ENCODE measurements at regions not wholly inside any gene's neighbourhood (a gene's known extent, or its start where the extent isn't known, plus 50 kb on each side); places are given as distances from the start of the nearest gene placed in this dataset.
"Not testable (repeated sequence)": the region's sequence is repeated elsewhere in the genome, so short reads cannot be mapped to it uniquely, and the experiment has no call there.

DNA sequence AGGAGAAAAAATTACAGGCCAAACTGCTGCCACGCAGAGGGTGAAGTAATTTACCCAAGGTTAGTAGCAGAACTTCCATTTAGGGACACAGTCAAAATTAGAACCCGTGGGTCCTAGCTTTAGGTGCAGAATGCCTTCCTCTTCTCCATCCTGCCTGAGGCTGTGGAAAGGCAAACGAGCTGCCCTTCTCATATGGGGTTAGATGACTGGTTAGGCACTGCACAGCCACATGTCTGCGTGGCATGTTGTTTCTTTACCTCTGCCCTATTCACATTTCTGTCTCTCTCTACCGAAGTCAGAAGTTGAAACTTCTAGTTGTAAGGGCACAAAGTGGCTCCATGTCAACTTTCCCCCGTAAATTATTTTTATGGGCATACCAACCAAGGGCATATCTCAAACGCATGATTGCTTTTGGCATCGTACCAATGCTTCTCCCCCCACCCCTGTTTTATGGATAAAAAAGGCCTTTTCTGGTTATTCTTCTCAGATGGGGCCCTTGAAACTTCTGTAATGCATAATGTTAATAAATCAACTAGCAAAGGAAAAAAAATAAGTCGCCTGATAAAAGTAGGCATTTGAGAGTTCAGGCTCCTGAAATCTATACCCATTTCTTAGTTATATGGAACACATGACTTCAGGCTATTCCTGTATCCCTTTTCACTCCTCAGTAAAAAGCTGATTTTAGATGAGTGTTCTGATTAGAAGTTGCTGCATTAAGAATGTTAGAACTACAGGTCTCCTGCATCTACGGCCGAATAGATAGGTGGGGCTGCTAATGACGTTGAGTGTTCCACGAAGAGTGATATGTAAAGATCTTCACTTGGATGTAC, 139.6 kb upstream of the NRIP1 start:
- H3K27ac Mint-ChIP-seq, result no peak overlapping the region
- no peak overlapping the region for H3K4me3 Mint-ChIP-seq
- no peaks in the 10 kb centered on the region for H3K9me3 Mint-ChIP-seq
- H3K4me1 Mint-ChIP-seq (ENCODE audit: low read depth), result no peaks in the 10 kb centered on the region
- H3K36me3 Mint-ChIP-seq (ENCODE audit: low read depth), result no peaks in the 10 kb centered on the region
- H3K27me3 Mint-ChIP-seq (ENCODE audit: low read depth), result peaks cover 3% of the 10 kb centered on the region

GRCh38 chr21:15204970-15205286, 140.1 kb upstream of the NRIP1 start:
- Mint-ChIP-seq H3K27ac (no peak overlapping the region), H3K27me3 (ENCODE audit: low read depth) (peaks cover 3% of the 10 kb centered on the region), H3K4me1 (ENCODE audit: low read depth) (no peaks in the 10 kb centered on the region), H3K4me3 (no peak overlapping the region), H3K36me3 (ENCODE audit: low read depth) (no peaks in the 10 kb centered on the region), H3K9me3 (no peaks in the 10 kb centered on the region)

- no peak overlapping the region for H3K27ac Mint-ChIP-seq
- no peaks in the 10 kb centered on the region for H3K4me1 Mint-ChIP-seq (ENCODE audit: low read depth)
- peaks cover 3% of the 10 kb centered on the region for H3K27me3 Mint-ChIP-seq (ENCODE audit: low read depth)
- H3K4me3 Mint-ChIP-seq, result no peak overlapping the region
- no peaks in the 10 kb centered on the region for H3K9me3 Mint-ChIP-seq
- H3K36me3 Mint-ChIP-seq (ENCODE audit: low read depth), result no peaks in the 10 kb centered on the region
Observed at GRCh38 chr21:15206514-15206913, 141.7 kb upstream of the NRIP1 start.

GRCh38 chr21:15207231-15207630, 142.4 kb upstream of the NRIP1 start:
- Mint-ChIP-seq H3K4me3 (no peak overlapping the region), H3K27ac (no peak overlapping the region), H3K9me3 (no peaks in the 10 kb centered on the region), H3K4me1 (ENCODE audit: low read depth) (no peaks in the 10 kb centered on the region), H3K36me3 (ENCODE audit: low read depth) (no peaks in the 10 kb centered on the region), H3K27me3 (ENCODE audit: low read depth) (peaks cover 3% of the 10 kb centered on the region)

GRCh38 chr21:15207635-15208370, 143.0 kb upstream of the NRIP1 start:
- Mint-ChIP-seq H3K9me3 (no peaks in the 10 kb centered on the region), H3K36me3 (ENCODE audit: low read depth) (no peaks in the 10 kb centered on the region), H3K4me3 (no peak overlapping the region), H3K27me3 (ENCODE audit: low read depth) (peaks cover 3% of the 10 kb centered on the region), H3K27ac (no peak overlapping the region), H3K4me1 (ENCODE audit: low read depth) (no peaks in the 10 kb centered on the region)

DNA sequence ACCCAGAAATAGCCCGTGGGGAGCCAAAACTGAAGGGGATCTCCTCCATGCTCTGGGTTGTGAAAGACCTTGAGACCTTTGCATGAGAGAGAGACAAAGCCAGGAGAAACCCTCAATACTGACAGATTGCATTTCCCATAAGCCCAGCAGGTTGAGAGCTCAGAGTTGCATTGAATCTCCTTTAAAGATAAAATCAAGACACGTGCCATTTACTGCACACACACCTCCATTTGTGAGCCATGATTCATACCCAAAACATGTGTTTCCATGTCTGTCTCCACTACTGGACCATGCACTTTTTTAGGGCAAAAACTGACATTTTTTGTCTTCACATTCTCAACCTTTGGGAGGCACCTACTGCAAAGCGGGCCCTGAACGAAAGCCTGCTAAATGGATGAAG, 144.0 kb upstream of the NRIP1 start:
- H3K4me1 Mint-ChIP-seq (ENCODE audit: low read depth), result no peaks in the 10 kb centered on the region
- H3K27me3 Mint-ChIP-seq (ENCODE audit: low read depth), result no peaks in the 10 kb centered on the region
- no peaks in the 10 kb centered on the region for H3K36me3 Mint-ChIP-seq (ENCODE audit: low read depth)
- H3K27ac Mint-ChIP-seq, result no peak overlapping the region
- H3K4me3 Mint-ChIP-seq, result no peak overlapping the region
- H3K9me3 Mint-ChIP-seq, result no peaks in the 10 kb centered on the region

DNA sequence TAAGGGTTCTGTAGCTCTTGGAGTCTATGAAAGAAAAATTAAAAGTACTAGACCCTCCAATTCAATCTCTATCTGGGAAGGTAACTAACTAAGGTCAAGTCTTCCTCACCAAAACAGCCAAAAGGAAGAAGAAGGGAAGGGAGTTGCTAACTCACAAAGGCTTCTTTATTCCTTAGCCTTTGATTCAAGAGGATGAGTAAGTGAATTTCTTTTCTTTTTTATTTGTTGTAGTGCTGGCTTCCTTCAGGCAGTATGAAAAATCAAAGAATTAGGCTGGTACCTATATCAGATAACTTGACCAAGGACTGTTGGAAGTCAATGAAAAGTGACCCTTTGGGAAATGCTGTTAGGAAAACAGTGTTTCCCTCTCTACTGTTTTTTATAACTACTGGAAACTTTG, 144.4 kb upstream of the NRIP1 start:
- Mint-ChIP-seq H3K9me3 (no peaks in the 10 kb centered on the region), H3K36me3 (ENCODE audit: low read depth) (no peaks in the 10 kb centered on the region), H3K4me1 (ENCODE audit: low read depth) (no peaks in the 10 kb centered on the region), H3K27me3 (ENCODE audit: low read depth) (no peaks in the 10 kb centered on the region), H3K4me3 (no peak overlapping the region), H3K27ac (no peak overlapping the region)

DNA sequence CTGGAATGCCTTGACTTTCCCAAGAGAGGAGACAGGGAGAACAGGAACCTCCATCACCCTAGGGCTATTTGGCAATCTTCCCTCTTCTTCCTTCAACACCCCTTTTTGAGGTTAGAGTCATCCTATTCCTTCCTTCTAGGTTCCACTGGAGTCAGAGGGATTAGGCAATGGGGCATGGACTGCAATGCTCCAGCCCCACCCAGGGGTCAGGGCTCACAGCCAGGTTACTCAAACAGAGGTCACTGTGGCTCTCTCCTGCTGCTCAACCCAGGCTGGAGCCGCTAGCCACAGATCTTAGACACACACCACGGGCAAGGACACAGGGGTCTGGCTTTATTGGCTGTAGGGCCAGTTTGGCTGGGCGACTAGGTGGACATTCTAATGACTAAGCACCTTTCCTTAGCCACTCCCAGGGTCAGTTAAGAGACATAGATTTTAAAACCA, 145.5 kb upstream of the NRIP1 start:
- Mint-ChIP-seq H3K4me1 (ENCODE audit: low read depth) (no peaks in the 10 kb centered on the region), H3K27ac (no peak overlapping the region), H3K36me3 (ENCODE audit: low read depth) (no peaks in the 10 kb centered on the region), H3K9me3 (no peaks in the 10 kb centered on the region), H3K4me3 (no peak overlapping the region), H3K27me3 (ENCODE audit: low read depth) (no peaks in the 10 kb centered on the region)

DNA sequence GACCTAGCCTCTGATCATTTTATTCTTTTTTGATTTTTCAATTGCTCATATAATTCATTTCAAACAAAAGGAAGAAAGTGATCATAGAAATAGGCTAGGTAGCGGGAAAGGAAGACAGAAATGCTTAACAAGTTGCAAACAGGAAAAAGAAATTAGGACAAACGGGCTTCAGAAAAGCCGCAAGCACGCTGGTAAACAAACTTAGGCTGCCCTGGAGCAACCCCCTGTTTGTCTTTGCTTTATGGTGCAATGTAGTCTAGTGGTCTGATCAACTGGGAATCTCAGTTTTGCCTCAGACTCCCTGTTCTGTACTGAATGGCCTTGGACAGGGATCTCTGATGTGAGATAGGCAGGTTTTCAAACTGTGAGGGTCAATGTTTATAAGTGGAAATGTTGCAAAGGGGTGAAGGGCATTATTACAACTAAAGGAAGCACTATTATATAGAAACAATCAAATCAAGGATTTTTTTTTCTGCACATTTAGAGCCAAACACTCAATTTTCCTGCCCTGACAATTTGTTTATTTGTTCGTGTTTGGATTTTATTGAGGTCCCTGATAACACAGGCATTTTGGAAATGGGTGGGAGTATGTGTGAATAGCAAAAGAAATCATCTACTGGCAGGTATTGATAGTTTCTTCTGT, 146.8 kb upstream of the NRIP1 start:
- Mint-ChIP-seq H3K27ac (no peak overlapping the region), H3K27me3 (ENCODE audit: low read depth) (no peaks in the 10 kb centered on the region), H3K4me3 (no peak overlapping the region), H3K4me1 (ENCODE audit: low read depth) (no peaks in the 10 kb centered on the region), H3K36me3 (ENCODE audit: low read depth) (no peaks in the 10 kb centered on the region), H3K9me3 (no peaks in the 10 kb centered on the region)

DNA sequence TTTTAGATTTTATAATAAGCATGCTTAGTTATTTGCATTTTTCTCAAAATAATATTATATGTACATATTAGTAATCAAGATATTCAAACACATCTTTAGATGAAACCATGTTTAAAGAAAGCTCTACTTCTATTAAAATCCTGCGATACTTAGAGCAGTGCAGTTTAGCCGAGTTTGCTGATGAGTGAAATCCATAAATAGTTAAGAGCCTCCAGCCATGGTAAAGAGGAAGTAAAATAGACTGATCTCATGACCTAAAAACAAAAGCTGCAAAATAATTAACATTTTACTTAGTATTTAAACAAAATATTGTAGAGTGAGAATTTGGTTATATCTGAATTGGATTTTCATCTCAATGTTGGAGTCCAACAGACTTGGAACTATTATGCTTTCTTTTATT, 147.4 kb upstream of the NRIP1 start:
- Mint-ChIP-seq H3K27me3 (ENCODE audit: low read depth) (no peaks in the 10 kb centered on the region), H3K9me3 (no peaks in the 10 kb centered on the region), H3K4me1 (ENCODE audit: low read depth) (no peaks in the 10 kb centered on the region), H3K4me3 (no peak overlapping the region), H3K27ac (no peak overlapping the region), H3K36me3 (ENCODE audit: low read depth) (no peaks in the 10 kb centered on the region)

DNA sequence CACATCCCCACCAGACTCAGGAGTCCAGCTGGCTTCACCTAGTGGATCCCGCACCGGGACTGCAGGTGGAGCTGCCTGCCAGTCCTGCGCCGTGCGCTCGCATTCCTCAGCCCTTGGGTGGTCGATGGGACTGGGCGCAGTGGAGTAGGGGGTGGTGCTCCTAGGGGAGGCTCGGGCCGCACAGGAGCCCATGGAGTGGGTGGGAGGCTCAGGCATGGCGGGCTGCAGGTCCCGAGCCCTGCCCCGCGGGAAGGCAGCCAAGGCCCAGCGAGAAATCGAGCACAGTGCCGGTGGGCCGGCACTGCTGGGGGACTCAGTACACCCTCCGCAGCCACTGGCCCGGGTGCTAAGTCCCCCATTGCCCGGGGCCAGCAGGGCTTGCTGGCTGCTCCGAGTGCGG, 153.7 kb upstream of the NRIP1 start:
- H3K27ac Mint-ChIP-seq; H3K9me3 Mint-ChIP-seq; H3K4me3 Mint-ChIP-seq; H3K4me1 Mint-ChIP-seq (ENCODE audit: low read depth); H3K36me3 Mint-ChIP-seq (ENCODE audit: low read depth); H3K27me3 Mint-ChIP-seq (ENCODE audit: low read depth): not testable (repeated sequence)

DNA sequence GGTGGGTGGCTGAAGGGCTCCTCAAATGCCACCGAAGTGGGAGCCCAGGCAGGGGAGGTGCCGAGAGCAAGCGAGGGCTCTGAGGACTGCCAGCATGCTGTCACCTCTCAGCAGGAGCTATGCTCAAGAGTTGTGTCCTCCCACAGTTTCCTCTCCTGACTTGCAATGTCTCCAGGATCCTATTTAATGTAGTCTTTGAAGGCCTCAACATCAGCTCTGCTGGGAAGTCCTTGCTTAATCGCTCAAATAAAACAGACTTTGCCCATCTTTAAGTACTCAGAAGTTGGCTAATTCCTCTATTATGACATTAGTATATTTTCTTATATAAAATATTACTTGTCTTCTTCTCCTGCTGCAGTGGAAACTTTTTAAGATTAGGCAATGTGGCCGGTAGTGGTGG, 154.2 kb upstream of the NRIP1 start:
- H3K27ac Mint-ChIP-seq, result no peak overlapping the region
- H3K4me1 Mint-ChIP-seq (ENCODE audit: low read depth), result no peaks in the 10 kb centered on the region
- H3K4me3 Mint-ChIP-seq, result no peak overlapping the region
- no peaks in the 10 kb centered on the region for H3K27me3 Mint-ChIP-seq (ENCODE audit: low read depth)
- H3K36me3 Mint-ChIP-seq (ENCODE audit: low read depth), result no peaks in the 10 kb centered on the region
- H3K9me3 Mint-ChIP-seq, result no peaks in the 10 kb centered on the region

GRCh38 chr21:15219894-15220293, 155.1 kb upstream of the NRIP1 start:
- Mint-ChIP-seq H3K4me3 (no peak overlapping the region), H3K4me1 (ENCODE audit: low read depth) (no peaks in the 10 kb centered on the region), H3K27ac (no peak overlapping the region), H3K9me3 (no peaks in the 10 kb centered on the region), H3K36me3 (ENCODE audit: low read depth) (no peaks in the 10 kb centered on the region), H3K27me3 (ENCODE audit: low read depth) (no peaks in the 10 kb centered on the region)

DNA sequence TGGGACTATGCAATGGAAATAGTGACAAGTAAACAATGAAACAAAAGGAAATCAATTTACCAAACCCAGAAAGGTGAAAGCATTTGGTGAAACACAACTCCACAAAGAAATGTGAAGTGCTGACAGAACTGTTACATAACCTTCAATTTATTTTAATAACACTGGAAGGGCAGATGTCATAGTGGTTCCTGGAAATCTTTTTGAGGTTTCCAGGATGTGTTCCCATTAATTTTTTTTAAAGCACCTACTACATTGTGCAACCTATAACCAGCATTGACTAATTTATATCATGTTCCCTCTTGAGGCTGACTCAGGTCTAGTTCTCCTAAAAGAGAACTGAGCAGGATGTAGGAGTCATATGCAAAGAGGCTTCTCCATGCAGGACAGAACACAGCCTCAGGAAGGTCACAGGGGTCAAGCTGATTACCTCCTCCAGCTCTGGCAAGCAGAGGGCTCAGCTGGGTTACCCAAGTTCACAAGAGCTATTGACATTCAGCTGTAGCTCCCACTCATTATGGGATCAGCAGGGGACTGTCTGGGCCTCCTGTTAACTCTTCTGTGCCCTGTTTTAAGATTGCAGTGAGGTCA, 157.1 kb upstream of the NRIP1 start:
- H3K27me3 Mint-ChIP-seq (ENCODE audit: low read depth), result no peaks in the 10 kb centered on the region
- H3K27ac Mint-ChIP-seq, result no peak overlapping the region
- no peak overlapping the region for H3K4me3 Mint-ChIP-seq

DNA sequence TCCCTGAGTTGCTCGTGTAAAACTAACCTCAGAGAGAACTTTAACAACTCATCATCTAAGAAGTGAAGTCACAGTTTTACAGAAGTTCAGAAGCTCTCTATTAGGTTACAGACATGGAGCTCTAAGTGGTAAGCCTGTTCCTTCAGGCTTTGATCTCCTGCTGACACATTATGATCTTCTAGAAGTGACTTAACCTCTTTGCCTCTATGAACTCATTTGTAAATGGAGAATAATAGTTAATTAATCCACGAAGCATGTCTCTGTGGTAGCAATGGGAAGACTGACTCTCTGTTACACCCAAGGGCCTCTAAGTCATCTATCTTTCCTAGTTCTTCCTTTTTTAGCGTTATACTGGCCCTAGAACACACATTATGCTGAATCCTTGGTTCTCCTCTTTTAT, 157.9 kb upstream of the NRIP1 start:
- H3K27ac Mint-ChIP-seq, result no peak overlapping the region
- H3K9me3 Mint-ChIP-seq, result no peaks in the 10 kb centered on the region
- no peaks in the 10 kb centered on the region for H3K4me1 Mint-ChIP-seq (ENCODE audit: low read depth)

More for the DNA sequence above, 157.1 kb upstream of the NRIP1 start:
- no peaks in the 10 kb centered on the region for H3K9me3 Mint-ChIP-seq
- H3K4me1 Mint-ChIP-seq (ENCODE audit: low read depth), result no peaks in the 10 kb centered on the region
- no peaks in the 10 kb centered on the region for H3K36me3 Mint-ChIP-seq (ENCODE audit: low read depth)

More for the DNA sequence above, 157.9 kb upstream of the NRIP1 start:
- no peak overlapping the region for H3K4me3 Mint-ChIP-seq
- H3K27me3 Mint-ChIP-seq (ENCODE audit: low read depth), result no peaks in the 10 kb centered on the region
- no peaks in the 10 kb centered on the region for H3K36me3 Mint-ChIP-seq (ENCODE audit: low read depth)

Measured in T-helper 1 cell treated with Interleukin-12 subunit alpha and Interleukin-12 subunit beta and Interleukin-4 antibody, amounts not matched to agents 30 μg/mL and 1 μg/mL, for 36 hours (primary cell).